ENCODE measurements at regions not wholly inside any gene's neighbourhood (a gene's known extent, or its start where the extent isn't known, plus 50 kb on each side); places are given as distances from the start of the nearest gene placed in this dataset.

DNA sequence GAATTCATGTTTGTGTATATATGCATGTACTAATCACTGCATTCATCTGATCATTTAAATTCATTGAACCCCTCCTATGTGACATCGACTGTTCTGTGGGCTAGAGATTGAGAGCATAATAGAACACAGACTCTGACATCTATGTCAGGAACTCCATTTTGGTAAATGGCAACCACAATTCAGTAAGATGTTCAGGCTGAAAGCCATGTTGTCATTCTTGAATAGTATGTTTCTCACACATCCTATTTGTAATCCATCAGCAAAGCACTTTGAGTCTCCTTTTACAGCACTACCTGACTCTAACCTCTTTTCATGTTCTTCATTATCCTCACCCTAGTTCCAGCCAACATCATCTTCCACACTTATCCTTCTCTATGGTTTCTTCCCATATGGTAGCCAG lies 413.8 kb upstream of the MEX3C start:
- CTCF ChIA-PET: no interaction called here
- H3K4me1 ChIP-seq (ENCODE audit: control insufficient read depth in 1 of 2, insufficient read depth in 2 of 2, low read length in 2 of 2): no peaks in the 10 kb centered on the region
- ATAC-seq: no peak
- no peaks in the 10 kb centered on the region for H3K27me3 ChIP-seq (ENCODE audit: insufficient read depth, low read length)
- no peaks in the 10 kb centered on the region for H3K36me3 ChIP-seq (ENCODE audit: control insufficient read depth in 1 of 2, insufficient read depth in 2 of 2, low read length in 2 of 2)
- H3K9ac ChIP-seq (ENCODE audit: low read length): no peak overlapping the region
- H3K4me3 ChIP-seq (replicated peaks in 1 of 2; ENCODE audit: low read depth in 1 of 2, low read length in 2 of 2): no peak overlapping the region
- H3K4me2 ChIP-seq (ENCODE audit: low read length): no peak overlapping the region
- DNase-seq (ENCODE audit: low read depth, low spot score): no peak
- RAD21 ChIA-PET (ENCODE audit: low non-redundant PET in 1 of 2, low total read pairs in 2 of 2, uncharacterized antibody in 2 of 2, unreplicated experiment in 2 of 2): no interaction called here
- H4K20me1 ChIP-seq (ENCODE audit: insufficient read depth): no peaks in the 10 kb centered on the region
- TF ChIP-seq, protein P1, sequence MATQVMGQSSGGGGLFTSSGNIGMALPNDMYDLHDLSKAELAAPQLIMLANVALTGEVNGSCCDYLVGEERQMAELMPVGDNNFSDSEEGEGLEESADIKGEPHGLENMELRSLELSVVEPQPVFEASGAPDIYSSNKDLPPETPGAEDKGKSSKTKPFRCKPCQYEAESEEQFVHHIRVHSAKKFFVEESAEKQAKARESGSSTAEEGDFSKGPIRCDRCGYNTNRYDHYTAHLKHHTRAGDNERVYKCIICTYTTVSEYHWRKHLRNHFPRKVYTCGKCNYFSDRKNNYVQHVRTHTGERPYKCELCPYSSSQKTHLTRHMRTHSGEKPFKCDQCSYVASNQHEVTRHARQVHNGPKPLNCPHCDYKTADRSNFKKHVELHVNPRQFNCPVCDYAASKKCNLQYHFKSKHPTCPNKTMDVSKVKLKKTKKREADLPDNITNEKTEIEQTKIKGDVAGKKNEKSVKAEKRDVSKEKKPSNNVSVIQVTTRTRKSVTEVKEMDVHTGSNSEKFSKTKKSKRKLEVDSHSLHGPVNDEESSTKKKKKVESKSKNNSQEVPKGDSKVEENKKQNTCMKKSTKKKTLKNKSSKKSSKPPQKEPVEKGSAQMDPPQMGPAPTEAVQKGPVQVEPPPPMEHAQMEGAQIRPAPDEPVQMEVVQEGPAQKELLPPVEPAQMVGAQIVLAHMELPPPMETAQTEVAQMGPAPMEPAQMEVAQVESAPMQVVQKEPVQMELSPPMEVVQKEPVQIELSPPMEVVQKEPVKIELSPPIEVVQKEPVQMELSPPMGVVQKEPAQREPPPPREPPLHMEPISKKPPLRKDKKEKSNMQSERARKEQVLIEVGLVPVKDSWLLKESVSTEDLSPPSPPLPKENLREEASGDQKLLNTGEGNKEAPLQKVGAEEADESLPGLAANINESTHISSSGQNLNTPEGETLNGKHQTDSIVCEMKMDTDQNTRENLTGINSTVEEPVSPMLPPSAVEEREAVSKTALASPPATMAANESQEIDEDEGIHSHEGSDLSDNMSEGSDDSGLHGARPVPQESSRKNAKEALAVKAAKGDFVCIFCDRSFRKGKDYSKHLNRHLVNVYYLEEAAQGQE (IDR thresholded peaks at IDR 0.05; ENCODE audit: low read depth): no peak
- no peak for TF ChIP-seq FOSL1 (IDR thresholded peaks at IDR 0.05; ENCODE audit: low read depth)
- no peak for TF ChIP-seq MAX (IDR thresholded peaks at IDR 0.05)
- TF ChIP-seq, protein P2, sequence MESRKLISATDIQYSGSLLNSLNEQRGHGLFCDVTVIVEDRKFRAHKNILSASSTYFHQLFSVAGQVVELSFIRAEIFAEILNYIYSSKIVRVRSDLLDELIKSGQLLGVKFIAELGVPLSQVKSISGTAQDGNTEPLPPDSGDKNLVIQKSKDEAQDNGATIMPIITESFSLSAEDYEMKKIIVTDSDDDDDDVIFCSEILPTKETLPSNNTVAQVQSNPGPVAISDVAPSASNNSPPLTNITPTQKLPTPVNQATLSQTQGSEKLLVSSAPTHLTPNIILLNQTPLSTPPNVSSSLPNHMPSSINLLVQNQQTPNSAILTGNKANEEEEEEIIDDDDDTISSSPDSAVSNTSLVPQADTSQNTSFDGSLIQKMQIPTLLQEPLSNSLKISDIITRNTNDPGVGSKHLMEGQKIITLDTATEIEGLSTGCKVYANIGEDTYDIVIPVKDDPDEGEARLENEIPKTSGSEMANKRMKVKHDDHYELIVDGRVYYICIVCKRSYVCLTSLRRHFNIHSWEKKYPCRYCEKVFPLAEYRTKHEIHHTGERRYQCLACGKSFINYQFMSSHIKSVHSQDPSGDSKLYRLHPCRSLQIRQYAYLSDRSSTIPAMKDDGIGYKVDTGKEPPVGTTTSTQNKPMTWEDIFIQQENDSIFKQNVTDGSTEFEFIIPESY (IDR thresholded peaks at IDR 0.05; ENCODE audit: extremely low read depth, insufficient replicate concordance, low read length): no peak
- TF ChIP-seq CEBPB (IDR thresholded peaks at IDR 0.05; ENCODE audit: low read depth): no peak
- no peaks in the 10 kb centered on the region for H3K9me2 ChIP-seq (ENCODE audit: insufficient read depth)
- H2AFZ ChIP-seq (ENCODE audit: low read depth, low read length, poor library complexity, severe bottlenecking): no peak overlapping the region
- H3K27ac ChIP-seq (ENCODE audit: low read depth, low read length): no peak overlapping the region
- intact Hi-C loops (cut with micrococcal nuclease): no loop called here
- POLR2A ChIA-PET: no interaction called here
- H3K79me2 ChIP-seq (ENCODE audit: insufficient read depth, low read length): no peaks in the 10 kb centered on the region
- BruUV-seq (replicated peaks): no TSS peak
- H3K9me3 ChIP-seq (ENCODE audit: control insufficient read depth in 1 of 2, insufficient read depth in 1 of 2, low read depth in 1 of 2, low read length in 2 of 2): no peaks in the 10 kb centered on the region

All from HCT116 (cell line).